Mammary epithelial cell (primary cell): ENCODE measurements at regions not wholly inside any gene's neighbourhood (a gene's known extent, or its start where the extent isn't known, plus 50 kb on each side); places are given as distances from the start of the nearest gene placed in this dataset.

Experiments
- CTCF ChIP-seq, 2 donors: IDR thresholded peaks in 1 of 2; conservative IDR thresholded peaks in 1 of 2; 2 replicates each; pipeline ENCODE4 v1.5.1; 2011 to 2012; ENCODE audit warnings: inconsistent platforms in 2 of 2, low read length in 2 of 2, mild to moderate bottlenecking in 2 of 2, control low read depth in 1 of 2, low read depth in 1 of 2; ENCODE audit not compliant: insufficient read depth in 1 of 2; ENCODE audit errors: extremely low read depth in 1 of 2
- EZH2 ChIP-seq: IDR thresholded peaks from 2 replicates; pipeline ENCODE4 v1.6.1; 2012; ENCODE audit warnings: low read length, inconsistent platforms, borderline replicate concordance

DNA sequence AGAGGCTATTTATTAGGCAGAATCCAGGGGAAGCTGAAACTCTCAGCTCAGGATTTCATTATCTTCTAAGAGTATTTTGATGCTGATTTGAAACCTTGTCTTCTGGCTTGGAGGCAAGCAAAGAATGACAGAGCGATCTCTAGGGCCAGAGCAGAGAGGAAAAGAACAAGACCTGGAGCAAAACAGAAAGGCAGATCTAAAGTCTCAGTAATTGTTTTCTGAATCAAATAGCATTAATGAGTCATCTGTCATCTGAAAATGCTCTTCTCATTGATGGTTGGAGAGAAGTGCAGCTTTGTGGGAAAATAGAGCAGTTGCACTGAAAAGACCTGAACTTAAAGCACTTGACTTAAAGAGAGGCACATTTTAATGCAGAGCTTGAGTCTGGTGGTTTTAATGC, 385.9 kb downstream of the RAP2B start:
- TF ChIP-seq CTCF (conservative IDR thresholded peaks at IDR 0.05 in 1 of 2, IDR thresholded peaks at IDR 0.05 in 1 of 2; ENCODE audit: extremely low read depth in 1 of 2, insufficient read depth in 1 of 2, low read depth in 1 of 2, low read length in 2 of 2) (no peak), EZH2 (no peak)
